ENCODE measurements at regions not wholly inside any gene's neighbourhood (a gene's known extent, or its start where the extent isn't known, plus 50 kb on each side); places are given as distances from the start of the nearest gene placed in this dataset.

- TF ChIP-seq MAX (IDR thresholded peaks at IDR 0.05; ENCODE audit: low read depth, low read length): no peak
- TF ChIP-seq CTCF (IDR thresholded peaks at IDR 0.05; ENCODE audit: low read depth, low read length): no peak
These were observed 499.5 kb upstream of the SLITRK6 start for GRCh38 chr13:86298725-86299124.
